ENCODE measurements at regions not wholly inside any gene's neighbourhood (a gene's known extent, or its start where the extent isn't known, plus 50 kb on each side); places are given as distances from the start of the nearest gene placed in this dataset.

DNA sequence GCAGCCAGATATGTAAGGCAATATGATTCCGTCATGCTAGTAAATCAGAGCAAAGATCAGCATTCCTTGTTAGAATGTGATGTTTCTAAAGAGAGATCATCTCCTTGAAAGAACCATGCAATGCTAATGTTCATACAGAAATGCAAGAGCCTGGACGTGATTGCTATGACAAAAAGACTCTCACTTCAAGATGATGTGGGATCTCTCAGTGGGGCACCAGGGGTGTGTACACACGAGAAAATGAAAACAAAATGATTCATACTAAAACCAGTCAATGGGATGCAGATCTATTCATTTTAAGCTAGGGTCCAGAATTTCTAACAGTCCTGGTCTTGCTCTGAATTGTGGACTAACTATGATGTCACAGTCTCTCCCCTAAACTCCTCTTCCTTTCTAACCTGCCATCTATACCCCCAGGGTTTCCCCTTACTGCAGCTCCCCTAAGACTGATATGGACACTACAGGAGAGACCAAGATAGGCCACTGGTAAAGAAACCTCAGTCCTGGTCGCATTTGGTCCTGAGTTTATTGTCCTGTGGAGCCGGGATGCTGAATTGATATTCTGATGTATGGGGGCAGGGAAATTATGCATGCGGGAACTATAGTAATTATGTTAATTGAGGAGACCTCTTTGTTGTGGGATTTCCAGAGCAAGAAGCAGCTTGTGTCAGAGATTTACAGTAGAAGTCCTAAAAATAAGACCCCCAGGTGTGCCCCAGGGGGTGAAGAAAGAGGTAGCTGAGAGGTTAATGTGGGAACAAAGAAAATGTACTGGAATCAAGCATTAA, 179.0 kb downstream of the PMP22 start:
- no peaks in the 10 kb centered on the region for H3K9me3 ChIP-seq (ENCODE audit: insufficient read depth, low read depth, low read length)
- H3K4me1 ChIP-seq (ENCODE audit: insufficient read depth, low read length): peaks cover 14% of the 10 kb centered on the region
- H3K27me3 ChIP-seq (ENCODE audit: insufficient read depth, low read length): no peaks in the 10 kb centered on the region
- H3K27ac ChIP-seq (ENCODE audit: low read length): no peak overlapping the region
- no peaks in the 10 kb centered on the region for H3K36me3 ChIP-seq (ENCODE audit: insufficient read depth, low read depth, low read length)
- H3K9ac ChIP-seq (ENCODE audit: low read depth, low read length): no peak overlapping the region
- peak overlapping the region; percentile 7; the same call in 1 of the 2 replicates for H3K4me3 ChIP-seq (ENCODE audit: low read length)

DNA sequence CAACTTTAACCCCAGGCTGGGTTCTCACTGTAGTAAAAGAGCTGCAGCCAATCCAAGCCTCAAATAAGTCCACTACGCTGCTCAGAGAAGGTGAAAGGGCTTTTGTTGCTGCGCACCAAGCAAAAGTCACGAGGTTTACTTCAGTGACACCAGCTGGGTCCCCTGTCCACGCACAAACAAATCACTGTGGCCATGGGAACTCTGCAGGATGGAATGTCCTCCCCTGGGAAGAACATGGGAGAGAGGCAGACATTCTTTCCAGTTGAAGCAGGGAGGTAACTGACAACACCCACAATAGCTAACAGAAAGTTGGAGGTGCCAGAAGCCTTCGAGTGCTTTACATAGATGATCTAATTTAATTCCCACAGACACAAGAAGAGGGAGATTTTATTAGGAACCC, 181.9 kb downstream of the PMP22 start:
- H3K27ac ChIP-seq (ENCODE audit: low read length): no peak overlapping the region
- no peak overlapping the region for H3K9ac ChIP-seq (ENCODE audit: low read depth, low read length)
- H3K9me3 ChIP-seq (ENCODE audit: insufficient read depth, low read depth, low read length): no peaks in the 10 kb centered on the region
- peaks cover 14% of the 10 kb centered on the region for H3K4me1 ChIP-seq (ENCODE audit: insufficient read depth, low read length)
- H3K27me3 ChIP-seq (ENCODE audit: insufficient read depth, low read length): no peaks in the 10 kb centered on the region
- H3K36me3 ChIP-seq (ENCODE audit: insufficient read depth, low read depth, low read length): no peaks in the 10 kb centered on the region
- no peak overlapping the region for H3K4me3 ChIP-seq (ENCODE audit: low read length)

GRCh38 chr17:15081008-15081407, 184.1 kb downstream of the PMP22 start:
- no peak overlapping the region for H3K4me3 ChIP-seq (ENCODE audit: low read length)
- H3K36me3 ChIP-seq (ENCODE audit: insufficient read depth, low read depth, low read length): no peaks in the 10 kb centered on the region
- H3K4me1 ChIP-seq (ENCODE audit: insufficient read depth, low read length): peaks cover 9% of the 10 kb centered on the region
- no peak overlapping the region for H3K27ac ChIP-seq (ENCODE audit: low read length)
- no peak overlapping the region for H3K9ac ChIP-seq (ENCODE audit: low read depth, low read length)
- no peaks in the 10 kb centered on the region for H3K9me3 ChIP-seq (ENCODE audit: insufficient read depth, low read depth, low read length)
- no peaks in the 10 kb centered on the region for H3K27me3 ChIP-seq (ENCODE audit: insufficient read depth, low read length)

DNA sequence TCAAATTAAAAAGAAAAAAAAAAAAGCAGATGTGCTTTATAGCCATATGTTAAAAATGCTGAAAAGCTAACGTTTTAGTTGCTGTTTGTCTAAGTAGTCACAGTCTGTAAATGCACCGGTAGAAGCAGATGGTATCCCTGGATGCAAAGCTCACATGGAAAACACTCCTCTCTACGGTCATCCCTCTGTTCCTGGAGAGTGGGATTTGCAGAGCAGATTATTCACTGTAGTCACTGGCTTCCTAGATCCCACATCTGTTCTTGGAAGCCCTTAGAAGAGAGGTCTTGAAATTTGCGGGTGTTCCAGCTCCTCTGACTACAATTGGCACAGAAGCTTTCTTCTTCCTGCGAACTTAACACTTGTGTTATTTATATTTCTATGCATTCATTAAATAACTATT, 186.6 kb downstream of the PMP22 start:
- Histone ChIP-seq H3K27ac (ENCODE audit: low read length) (no peak overlapping the region), H3K9me3 (ENCODE audit: insufficient read depth, low read depth, low read length) (no peaks in the 10 kb centered on the region), H3K27me3 (ENCODE audit: insufficient read depth, low read length) (no peaks in the 10 kb centered on the region), H3K9ac (ENCODE audit: low read depth, low read length) (no peak overlapping the region), H3K4me3 (ENCODE audit: low read length) (no peak overlapping the region), H3K4me1 (ENCODE audit: insufficient read depth, low read length) (peaks cover 6% of the 10 kb centered on the region; the same call in 1 of the 2 replicates), H3K36me3 (ENCODE audit: insufficient read depth, low read depth, low read length) (no peaks in the 10 kb centered on the region)

DNA sequence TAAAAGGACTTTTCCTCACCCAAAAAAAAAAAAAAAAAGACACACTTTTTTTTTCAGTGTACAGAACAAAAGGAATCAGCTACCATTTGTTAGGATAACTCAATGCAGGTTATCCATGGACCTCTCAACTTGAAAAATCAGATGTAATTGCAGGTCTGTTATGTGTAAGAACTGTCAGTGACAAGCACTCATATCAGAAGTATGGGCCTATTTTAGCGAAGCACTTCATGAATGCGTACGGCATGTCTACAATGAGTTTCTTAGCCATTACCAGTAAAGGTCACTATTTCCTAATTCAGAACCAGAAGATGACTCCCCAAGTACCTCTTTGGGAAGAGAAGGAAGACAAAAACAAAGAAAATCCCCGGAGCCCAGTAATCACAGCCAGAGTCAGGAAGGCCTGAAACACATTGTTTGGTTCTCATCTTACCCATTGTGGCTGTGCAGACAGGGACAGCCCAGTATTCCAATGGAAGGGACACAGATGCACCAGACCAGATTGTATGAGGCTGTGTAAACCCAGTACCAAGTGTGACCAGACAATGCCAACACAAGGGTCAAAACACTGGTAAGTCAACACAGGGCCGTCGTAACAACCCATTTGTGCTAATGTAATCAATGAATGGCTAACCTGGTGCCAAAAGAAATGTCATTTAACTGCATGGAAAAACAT, 188.0 kb downstream of the PMP22 start:
- peaks cover 6% of the 10 kb centered on the region; the same call in 1 of the 2 replicates for H3K4me1 ChIP-seq (ENCODE audit: insufficient read depth, low read length)
- H3K4me3 ChIP-seq (ENCODE audit: low read length): no peak overlapping the region
- H3K9ac ChIP-seq (ENCODE audit: low read depth, low read length): no peak overlapping the region
- H3K36me3 ChIP-seq (ENCODE audit: insufficient read depth, low read depth, low read length): no peaks in the 10 kb centered on the region
- H3K9me3 ChIP-seq (ENCODE audit: insufficient read depth, low read depth, low read length): no peaks in the 10 kb centered on the region
- H3K27ac ChIP-seq (ENCODE audit: low read length): no peak overlapping the region
- no peaks in the 10 kb centered on the region for H3K27me3 ChIP-seq (ENCODE audit: insufficient read depth, low read length)

DNA sequence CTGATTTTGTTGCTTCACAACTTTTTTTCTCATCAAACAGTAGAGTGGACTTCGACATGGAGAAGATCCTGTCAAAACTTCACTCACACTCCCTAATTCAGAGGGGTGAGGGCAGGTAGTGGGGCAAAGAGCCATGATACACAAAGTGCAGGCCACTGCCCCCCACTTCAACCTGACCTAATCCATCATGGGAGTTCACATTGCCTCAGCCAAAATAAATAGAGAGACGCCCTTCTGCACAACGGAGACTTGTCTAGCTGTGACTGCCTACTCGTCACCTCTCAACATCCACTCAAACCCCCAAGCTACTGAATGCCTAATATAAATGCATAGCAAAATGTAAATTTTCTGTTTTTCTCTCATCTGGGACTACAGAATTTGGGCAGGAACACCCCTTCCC, 213.2 kb downstream of the PMP22 start:
- H3K36me3 ChIP-seq (ENCODE audit: insufficient read depth, low read depth, low read length): no peaks in the 10 kb centered on the region
- H3K27ac ChIP-seq (ENCODE audit: low read length): no peak overlapping the region
- peaks cover 29% of the 10 kb centered on the region; the same call in 1 of the 2 replicates for H3K4me1 ChIP-seq (ENCODE audit: insufficient read depth, low read length)
- no peak overlapping the region for H3K9ac ChIP-seq (ENCODE audit: low read depth, low read length)
- H3K9me3 ChIP-seq (ENCODE audit: insufficient read depth, low read depth, low read length): no peaks in the 10 kb centered on the region; the same call in 1 of the 2 replicates
- H3K27me3 ChIP-seq (ENCODE audit: insufficient read depth, low read length): no peaks in the 10 kb centered on the region
- H3K4me3 ChIP-seq (ENCODE audit: low read length): no peak overlapping the region

- no peaks in the 10 kb centered on the region for H3K36me3 ChIP-seq (ENCODE audit: insufficient read depth, low read depth, low read length)
- peak overlapping the region; percentile 25; the same call in 1 of the 2 replicates for H3K4me3 ChIP-seq (ENCODE audit: low read length)
- peak overlapping the region; percentile 68 for H3K27ac ChIP-seq (ENCODE audit: low read length)
- no peaks in the 10 kb centered on the region for H3K27me3 ChIP-seq (ENCODE audit: insufficient read depth, low read length)
- H3K4me1 ChIP-seq (ENCODE audit: insufficient read depth, low read length): peaks cover 29% of the 10 kb centered on the region; the same call in 1 of the 2 replicates
- no peaks in the 10 kb centered on the region; the same call in 1 of the 2 replicates for H3K9me3 ChIP-seq (ENCODE audit: insufficient read depth, low read depth, low read length)
- peak overlapping the region; percentile 49; the same call in 1 of the 2 replicates for H3K9ac ChIP-seq (ENCODE audit: low read depth, low read length)
Measured at GRCh38 chr17:15049795-15050160, 215.3 kb downstream of the PMP22 start.

- peak overlapping the region; percentile 49; the same call in 1 of the 2 replicates for H3K9ac ChIP-seq (ENCODE audit: low read depth, low read length)
- peaks cover 29% of the 10 kb centered on the region; the same call in 1 of the 2 replicates for H3K4me1 ChIP-seq (ENCODE audit: insufficient read depth, low read length)
- no peaks in the 10 kb centered on the region for H3K36me3 ChIP-seq (ENCODE audit: insufficient read depth, low read depth, low read length)
- H3K4me3 ChIP-seq (ENCODE audit: low read length): peak overlapping the region; percentile 25; the same call in 1 of the 2 replicates
- H3K27ac ChIP-seq (ENCODE audit: low read length): peak overlapping the region; percentile 68
- no peaks in the 10 kb centered on the region for H3K27me3 ChIP-seq (ENCODE audit: insufficient read depth, low read length)
- H3K9me3 ChIP-seq (ENCODE audit: insufficient read depth, low read depth, low read length): no peaks in the 10 kb centered on the region
Measured at GRCh38 chr17:15048933-15049794, 216.0 kb downstream of the PMP22 start.

DNA sequence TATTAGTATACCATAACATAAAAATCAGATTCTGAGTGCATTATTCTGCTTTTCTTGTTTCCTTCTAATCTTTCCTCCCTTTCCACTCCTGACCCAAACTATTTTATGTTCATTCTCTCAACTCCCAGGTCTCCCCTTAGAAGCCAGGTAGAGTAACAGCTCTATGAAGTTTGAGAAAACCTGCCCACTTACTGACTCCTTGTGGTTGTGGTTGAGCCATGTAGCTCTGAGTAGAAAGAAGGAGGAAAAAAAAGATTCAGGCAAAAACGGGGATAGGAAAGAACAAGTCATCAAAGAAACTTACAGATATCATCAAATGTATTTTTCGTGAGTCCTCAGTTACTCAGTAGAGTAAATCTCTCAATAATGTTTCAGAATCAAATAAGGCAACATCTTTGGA, 216.7 kb downstream of the PMP22 start:
- peak overlapping the region; percentile 24; the same call in 1 of the 2 replicates for H3K9ac ChIP-seq (ENCODE audit: low read depth, low read length)
- peak overlapping the region; percentile 0; the same call in 1 of the 2 replicates for H3K4me3 ChIP-seq (ENCODE audit: low read length)
- H3K27ac ChIP-seq (ENCODE audit: low read length): no peak overlapping the region
- H3K9me3 ChIP-seq (ENCODE audit: insufficient read depth, low read depth, low read length): no peaks in the 10 kb centered on the region
- no peaks in the 10 kb centered on the region for H3K36me3 ChIP-seq (ENCODE audit: insufficient read depth, low read depth, low read length)
- H3K4me1 ChIP-seq (ENCODE audit: insufficient read depth, low read length): peaks cover 29% of the 10 kb centered on the region; the same call in 1 of the 2 replicates
- no peaks in the 10 kb centered on the region for H3K27me3 ChIP-seq (ENCODE audit: insufficient read depth, low read length)

DNA sequence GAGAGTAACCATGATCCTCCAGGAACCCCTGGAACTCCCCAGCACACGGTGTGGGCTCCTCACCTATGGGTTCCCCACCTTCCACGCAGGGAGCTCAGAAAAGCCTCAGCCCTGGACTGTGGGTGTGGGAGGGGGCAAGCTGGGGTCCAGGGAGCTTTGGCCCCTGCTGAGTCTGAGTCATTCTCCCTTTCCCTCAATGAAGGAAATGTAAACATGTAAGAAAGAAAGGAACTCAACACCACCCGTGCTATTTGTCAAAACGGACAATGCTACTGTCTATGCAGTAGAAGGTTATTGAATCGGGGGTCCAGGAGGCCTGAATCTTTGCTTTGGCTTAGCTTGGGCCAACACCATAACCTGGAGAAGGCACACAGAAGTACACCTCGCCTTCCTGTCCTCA, 222.8 kb downstream of the PMP22 start:
- H3K27ac ChIP-seq (ENCODE audit: low read length): no peak overlapping the region
- no peak overlapping the region for H3K9ac ChIP-seq (ENCODE audit: low read depth, low read length)
- H3K4me1 ChIP-seq (ENCODE audit: insufficient read depth, low read length): 0 out of 2 replicates have a peak, but pooled peaks cover 3% of the 10 kb centered on the region
- H3K36me3 ChIP-seq (ENCODE audit: insufficient read depth, low read depth, low read length): no peaks in the 10 kb centered on the region
- no peaks in the 10 kb centered on the region for H3K27me3 ChIP-seq (ENCODE audit: insufficient read depth, low read length)
- H3K4me3 ChIP-seq (ENCODE audit: low read length): no peak overlapping the region
- H3K9me3 ChIP-seq (ENCODE audit: insufficient read depth, low read depth, low read length): no peaks in the 10 kb centered on the region

DNA sequence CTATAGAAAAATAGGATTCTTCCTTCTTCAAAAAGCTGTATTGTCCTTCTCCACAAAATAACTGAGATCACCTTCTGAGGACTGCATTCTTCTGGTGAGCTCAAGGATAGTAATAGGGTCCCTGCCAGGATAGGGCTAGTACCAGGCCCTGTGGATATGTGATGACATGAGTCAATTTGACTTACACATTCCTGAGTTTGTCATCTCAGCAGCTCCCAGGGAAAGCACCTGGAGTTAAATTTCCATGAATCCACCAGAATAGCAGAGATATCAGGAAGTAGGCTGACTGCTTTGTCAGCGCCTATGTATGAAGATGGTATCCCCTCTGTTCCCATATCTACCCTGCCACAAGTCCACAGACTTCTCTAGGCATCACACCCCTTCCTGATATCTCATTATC, 225.8 kb downstream of the PMP22 start:
- no peak overlapping the region for H3K27ac ChIP-seq (ENCODE audit: low read length)
- 0 out of 2 replicates have a peak, but pooled peaks cover 3% of the 10 kb centered on the region for H3K4me1 ChIP-seq (ENCODE audit: insufficient read depth, low read length)
- H3K4me3 ChIP-seq (ENCODE audit: low read length): no peak overlapping the region
- H3K9ac ChIP-seq (ENCODE audit: low read depth, low read length): no peak overlapping the region
- H3K36me3 ChIP-seq (ENCODE audit: insufficient read depth, low read depth, low read length): no peaks in the 10 kb centered on the region
- H3K27me3 ChIP-seq (ENCODE audit: insufficient read depth, low read length): no peaks in the 10 kb centered on the region
- H3K9me3 ChIP-seq (ENCODE audit: insufficient read depth, low read depth, low read length): no peaks in the 10 kb centered on the region
